Medulla oblongata (tissue), 1 donor: ENCODE measurements at regions not wholly inside any gene's neighbourhood (a gene's known extent, or its start where the extent isn't known, plus 50 kb on each side); places are given as distances from the start of the nearest gene placed in this dataset.
A peak's percentile ranks its signal among the peaks of the same experiment; 100 is the strongest.
"Not testable (repeated sequence)": the region's sequence is repeated elsewhere in the genome, so short reads cannot be mapped to it uniquely, and the experiment has no call there.

Source experiments
- DNase-seq: peaks from one replicate; pipeline ENCODE4 v3.0.0-alpha.2; 2015; ENCODE audit errors: extremely low spot score

DNA sequence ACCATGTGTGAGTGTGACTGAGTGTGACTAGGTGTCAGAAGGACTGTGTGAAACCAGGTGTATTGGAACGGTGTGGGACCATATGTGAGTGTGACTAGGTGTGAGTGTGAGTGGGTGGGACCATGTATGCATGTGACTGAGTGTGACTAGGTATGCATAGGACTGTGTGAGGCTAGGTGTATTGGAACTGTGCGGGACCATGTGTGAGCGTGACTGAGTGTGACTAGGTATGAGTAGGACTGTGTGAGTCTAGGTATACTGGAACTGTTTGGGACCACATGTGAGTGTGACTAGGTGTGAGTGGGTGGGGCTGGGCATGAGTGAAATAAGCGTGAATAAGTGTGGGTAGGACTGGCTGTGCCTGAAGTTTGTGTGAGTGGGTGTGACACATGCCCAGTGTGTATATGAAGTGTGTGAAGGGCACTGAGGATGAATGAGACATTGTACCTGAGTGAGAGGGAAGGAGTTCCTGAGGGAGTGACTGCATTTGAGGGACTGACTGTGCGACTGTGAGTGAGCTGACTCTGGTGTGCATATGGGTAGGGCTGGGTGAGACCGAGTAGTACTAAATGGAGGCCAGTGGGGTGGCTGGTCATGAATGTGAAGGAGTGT lies 247.0 kb upstream of the CCDC54 start:
- DNase-seq, result no peak

DNA sequence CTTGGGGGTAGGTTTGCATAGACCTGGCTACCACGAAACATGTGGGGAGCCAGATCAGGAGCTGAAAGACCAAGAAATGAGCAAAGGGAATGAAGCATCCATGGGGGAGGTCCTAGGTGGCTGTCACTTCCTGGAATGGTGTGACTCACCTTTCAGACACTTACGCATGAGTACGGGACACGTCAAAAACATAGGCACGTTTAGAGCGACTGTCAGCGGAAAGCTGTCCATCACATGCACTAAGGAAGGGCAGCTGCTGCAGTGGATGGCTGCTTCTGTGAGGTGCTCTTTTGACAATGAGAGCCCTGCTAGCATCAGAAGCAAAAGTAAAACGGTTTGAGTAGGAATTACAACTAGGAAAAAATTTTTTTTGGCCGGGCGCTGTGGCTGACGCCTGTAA lies 244.6 kb upstream of the CCDC54 start:
- no peak for DNase-seq

GRCh38 chr3:107133891-107134290 lies 243.3 kb upstream of the CCDC54 start:
- no peak for DNase-seq

DNA sequence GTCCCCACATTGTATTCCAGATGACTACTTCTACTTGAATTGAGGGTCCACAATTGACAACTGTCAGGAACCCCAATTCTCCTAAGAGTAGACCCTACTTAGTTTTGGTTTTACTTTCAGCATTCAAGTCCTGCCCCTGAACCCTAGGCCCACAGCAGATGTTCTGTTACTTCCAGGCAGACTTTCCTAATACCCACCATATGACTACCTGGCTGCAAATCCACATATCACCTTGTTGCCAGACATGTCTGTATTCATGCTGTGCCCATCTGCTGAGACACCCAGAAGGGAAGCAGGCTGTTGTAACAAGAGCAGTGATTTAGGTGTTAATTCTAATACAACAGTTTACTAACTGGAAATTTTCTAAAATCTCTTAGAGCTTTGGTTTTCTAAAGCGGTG lies 235.1 kb upstream of the CCDC54 start:
- no peak for DNase-seq

DNA sequence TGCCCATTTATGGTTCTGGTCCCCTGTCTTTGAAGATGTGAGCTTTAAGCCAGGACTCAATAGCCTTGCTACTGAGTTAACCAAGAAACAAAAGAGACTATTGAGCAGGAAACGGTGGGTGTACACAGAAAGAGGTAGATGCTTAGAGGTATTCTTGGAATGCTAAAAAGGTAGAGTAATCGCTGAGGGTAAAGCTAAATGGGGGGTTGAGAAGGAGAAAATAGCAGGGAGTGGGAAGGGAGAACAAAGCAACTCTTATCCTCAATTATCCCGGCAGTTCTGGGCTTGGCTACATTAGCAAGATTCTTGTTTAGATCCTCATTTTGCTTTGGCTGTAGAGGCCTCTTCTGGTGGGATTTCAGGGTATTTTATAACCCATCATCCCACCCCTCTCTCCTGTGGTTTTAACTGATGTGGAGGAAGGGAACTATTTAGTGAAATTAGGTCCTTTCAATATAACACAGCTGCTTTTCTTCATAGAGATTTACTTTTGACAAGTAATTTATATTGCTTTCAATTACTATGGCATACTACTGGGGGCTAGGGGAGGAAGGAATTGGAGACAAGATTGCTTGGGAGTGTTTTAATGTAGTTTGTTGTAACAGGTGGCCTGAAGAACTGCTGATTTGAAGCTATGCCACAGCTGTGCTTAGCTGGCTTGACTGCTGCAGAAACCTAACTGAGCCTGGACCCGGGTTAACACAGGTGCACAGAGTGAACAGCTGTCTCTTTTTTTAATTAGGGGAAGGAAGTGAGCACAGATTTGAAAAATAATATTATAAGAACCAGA lies 234.3 kb upstream of the CCDC54 start:
- DNase-seq, result peak; percentile 38

DNA sequence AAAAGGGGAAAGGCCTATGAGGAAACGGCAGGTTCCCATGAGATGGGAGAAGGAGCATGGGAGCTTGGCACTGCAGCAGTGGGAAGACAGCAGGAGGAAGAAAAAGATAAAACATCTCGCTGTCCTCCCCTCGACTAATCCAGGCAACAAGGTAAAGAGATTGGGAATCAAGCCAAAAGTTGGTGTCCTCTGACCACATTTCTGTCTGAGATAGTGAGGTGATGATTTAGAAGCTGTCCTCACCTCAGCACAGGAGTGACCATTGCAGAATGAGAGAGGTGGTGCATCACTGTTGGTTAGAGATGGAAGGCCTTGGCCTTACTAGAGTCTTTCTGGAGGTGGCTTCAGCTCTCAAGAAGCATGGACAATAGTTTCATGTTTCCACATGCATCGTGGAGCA lies 226.6 kb upstream of the CCDC54 start:
- no peak for DNase-seq

DNA sequence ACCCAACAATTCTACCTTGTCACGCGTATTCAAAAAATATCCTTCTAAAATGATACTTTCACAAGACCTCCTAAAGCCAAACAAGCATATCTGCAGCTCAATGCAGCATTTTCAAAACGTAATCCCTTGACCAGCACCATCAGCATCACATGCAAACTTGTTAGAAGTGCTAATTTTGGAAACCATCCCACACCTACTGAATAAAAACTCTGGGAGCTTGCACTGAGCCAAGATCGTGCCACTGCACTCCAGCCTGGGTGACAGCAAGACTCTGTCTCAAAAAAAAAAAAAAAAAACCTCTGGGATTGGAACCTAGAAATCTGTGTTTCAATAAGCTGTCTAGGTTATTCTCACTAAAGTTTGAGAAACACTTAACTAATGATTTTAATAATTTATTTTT lies 223.3 kb upstream of the CCDC54 start:
- no peak for DNase-seq

GRCh38 chr3:107172411-107172810 lies 204.8 kb upstream of the CCDC54 start:
- DNase-seq, result no peak

DNA sequence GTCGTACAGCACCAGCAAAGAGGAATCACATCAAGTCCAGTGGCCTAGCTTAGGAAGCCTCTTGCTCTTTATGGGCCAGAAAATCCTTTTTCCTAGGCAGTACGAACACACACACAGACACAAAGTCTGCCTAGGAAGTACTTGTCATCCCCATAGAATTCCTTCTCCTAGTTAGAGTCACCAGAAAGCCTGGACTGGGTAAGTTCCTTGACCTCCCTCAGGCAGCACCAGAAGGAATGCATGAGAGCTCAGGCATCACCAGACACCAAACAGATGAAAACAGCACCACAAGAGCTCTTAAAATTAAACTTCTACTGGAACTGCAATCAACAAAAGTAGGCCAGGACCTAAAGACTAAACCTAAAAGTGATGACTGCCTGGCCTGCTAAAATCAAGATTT lies 192.9 kb upstream of the CCDC54 start:
- DNase-seq, result no peak

GRCh38 chr3:107188262-107188661 lies 189.0 kb upstream of the CCDC54 start:
- no peak for DNase-seq

DNA sequence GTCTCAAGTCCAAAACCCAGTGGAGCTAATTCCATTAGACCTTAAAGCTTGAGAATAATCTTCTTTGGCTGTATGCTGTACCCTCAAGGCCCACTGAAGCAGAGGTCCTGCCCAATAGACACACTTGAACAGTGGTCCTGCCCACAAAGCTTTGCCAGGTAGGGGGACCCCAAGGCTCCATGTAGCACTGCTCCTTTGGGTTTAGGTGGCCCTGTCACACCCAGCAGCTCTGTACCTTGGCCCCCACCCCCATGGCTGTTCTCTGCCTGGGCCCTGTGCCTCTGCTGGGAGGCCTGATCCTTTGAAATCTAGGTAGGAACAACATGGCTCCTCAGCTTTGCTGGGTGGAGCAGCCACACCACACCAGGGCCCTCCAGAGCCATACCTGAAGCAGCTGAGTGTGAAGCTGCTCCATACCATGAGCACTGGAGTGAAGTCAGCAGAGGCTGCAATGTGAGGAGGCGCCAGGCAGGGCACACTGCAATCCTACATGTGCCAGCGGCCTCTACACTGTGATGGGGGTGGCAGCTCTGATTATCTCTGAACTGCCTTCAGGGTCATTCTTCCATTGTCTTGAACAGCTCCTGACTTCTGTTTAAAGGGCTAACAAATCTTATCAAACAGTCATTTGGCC lies 188.0 kb upstream of the CCDC54 start:
- DNase-seq, result no peak

- DNase-seq, result no peak
Measured at GRCh38 chr3:107193116-107193515, 184.1 kb upstream of the CCDC54 start.

DNA sequence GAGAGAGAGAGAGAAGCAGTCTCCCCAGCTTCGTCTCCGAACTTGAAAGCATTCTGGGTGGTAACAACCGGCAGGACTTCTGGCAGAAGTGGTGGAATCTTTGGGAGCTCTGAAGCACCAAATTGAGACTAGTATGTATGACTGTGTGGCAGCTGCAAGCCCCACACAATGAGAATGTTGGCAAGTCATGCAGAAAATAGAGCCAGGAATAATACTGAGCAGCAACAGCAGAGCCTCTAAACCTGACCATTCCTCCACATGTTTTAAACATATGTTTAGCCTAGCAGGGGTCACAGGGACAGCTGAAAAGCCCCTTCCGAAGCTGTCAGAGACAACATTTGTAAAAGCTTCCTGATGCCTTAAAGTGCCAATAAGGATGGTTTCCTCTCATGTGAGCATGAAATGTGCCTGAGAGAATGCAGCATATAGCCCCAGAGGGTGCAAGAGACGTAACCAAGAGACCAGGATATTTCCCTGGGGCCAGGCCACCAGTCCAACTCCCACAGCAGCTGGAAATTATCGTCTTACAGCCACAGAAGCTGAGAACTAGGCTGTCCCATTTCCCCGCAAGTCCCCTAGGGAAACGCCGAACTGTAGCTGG lies 178.6 kb upstream of the CCDC54 start:
- peak; percentile 63 for DNase-seq

- DNase-seq, result no peak
Measured at GRCh38 chr3:107201146-107201545, 176.1 kb upstream of the CCDC54 start.

GRCh38 chr3:107202885-107203284 lies 174.4 kb upstream of the CCDC54 start:
- not testable (repeated sequence) for DNase-seq

- DNase-seq, result no peak
Measured at GRCh38 chr3:107204121-107204520, 173.1 kb upstream of the CCDC54 start.

DNA sequence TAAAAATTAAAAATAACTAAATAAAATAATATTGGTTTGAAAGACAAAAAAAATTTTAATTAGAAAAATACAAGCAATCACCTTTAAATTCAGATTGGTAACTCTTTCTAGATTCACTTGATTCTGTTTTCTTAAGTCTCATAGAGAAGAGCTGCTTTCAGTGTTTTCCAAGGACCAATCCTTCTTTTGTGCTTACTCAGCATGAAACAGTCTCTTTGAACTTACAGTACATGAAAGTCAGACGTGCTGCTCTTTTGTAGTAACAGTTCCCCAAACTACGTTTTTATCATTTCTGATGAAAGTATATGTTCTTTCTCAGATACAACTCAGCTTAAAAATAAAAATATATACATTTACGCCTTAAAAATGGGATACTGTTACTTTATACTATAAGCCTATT lies 171.9 kb upstream of the CCDC54 start:
- DNase-seq, result no peak

DNA sequence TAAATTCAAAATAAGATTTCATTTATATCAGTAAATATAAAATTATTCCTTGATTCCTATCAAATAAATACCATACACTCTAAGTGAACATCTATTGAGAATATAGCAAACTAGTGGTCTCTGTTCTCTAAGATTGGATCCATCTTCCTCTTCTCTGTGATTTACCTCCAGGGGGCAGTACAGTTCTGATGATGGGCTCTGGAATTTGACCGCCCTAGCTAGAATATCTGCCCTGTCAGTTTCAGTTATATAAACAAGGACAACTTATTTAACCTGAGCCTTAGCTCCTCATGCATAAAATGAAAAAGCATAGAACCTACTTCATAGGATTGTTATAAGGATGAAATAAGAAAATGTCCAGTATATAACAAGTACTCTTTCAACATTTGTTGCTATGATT lies 171.1 kb upstream of the CCDC54 start:
- peak; percentile 86 for DNase-seq

DNA sequence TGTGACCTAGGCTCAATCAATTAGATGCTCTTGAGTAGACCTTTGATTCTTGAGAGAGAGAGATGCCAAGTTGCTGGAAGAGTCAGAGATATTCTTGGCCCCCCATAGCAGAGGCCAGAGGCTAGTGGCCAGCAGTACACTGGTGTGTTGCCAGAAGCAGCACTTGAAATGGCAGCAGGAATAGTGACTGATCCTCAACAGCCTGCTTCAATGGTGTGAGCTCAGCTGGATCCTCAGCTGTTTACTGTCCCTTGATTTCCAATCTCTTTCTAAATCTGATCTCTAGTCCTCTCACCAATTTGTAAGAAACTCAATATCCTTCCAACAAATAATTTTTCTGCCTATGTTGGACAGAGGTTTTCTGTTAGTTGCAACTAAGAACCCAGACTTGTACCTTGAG lies 170.3 kb upstream of the CCDC54 start:
- DNase-seq, result peak; percentile 25

DNA sequence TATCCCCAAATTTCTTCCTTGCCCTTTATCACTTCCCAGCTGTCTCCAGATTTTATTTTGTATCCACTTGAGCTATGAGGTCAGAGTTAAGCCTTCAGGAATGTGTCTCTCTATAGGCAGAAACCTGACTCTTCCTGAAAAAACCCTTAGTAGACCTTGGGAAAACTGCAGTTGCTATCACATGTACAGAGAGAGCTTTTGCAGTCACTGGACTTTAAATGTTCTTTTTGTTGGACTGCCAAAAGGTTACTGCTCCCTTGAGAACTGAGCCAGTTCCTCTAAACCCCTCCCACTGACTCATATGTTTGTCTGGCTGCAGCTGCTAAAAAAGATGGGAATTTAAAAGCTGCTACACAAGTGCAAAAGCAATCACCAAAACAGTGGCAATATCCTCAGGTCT lies 169.1 kb upstream of the CCDC54 start:
- DNase-seq, result peak; percentile 83

GRCh38 chr3:107208796-107209195 lies 168.4 kb upstream of the CCDC54 start:
- DNase-seq, result peak; percentile 42

DNA sequence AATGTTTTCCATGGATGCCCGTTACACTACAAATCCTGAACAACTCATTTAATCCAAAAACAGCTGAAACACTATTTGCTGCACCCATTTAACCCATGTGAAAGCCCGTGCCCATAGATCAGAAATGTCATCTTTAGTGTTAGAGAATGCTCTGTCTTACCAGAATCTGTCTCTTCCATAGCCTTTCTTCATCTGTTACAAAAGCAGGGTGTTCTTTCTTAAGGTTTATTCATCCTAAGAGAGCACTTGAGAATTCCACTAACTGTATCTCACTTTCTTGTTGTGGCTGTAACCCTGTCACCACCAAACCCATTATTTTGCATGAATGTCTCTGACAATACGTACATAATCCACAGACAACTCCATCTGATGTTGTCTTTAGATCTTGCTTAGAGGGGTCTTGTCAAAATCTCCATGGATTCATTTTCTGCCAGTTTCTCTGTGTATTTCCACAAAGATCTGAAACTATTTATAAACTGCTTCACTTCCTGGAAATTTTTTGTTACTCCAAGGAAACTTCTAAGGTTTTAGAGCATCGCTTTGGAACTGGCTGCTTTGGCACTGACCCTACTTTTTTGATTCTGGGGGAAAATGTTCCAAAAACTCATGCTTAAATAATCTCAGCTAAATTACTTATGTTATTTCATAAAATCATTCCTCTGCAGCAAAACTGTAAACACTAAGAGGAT lies 167.8 kb upstream of the CCDC54 start:
- peak; percentile 29 for DNase-seq
